ENCODE measurements at regions not wholly inside any gene's neighbourhood (a gene's known extent, or its start where the extent isn't known, plus 50 kb on each side); places are given as distances from the start of the nearest gene placed in this dataset.

DNA sequence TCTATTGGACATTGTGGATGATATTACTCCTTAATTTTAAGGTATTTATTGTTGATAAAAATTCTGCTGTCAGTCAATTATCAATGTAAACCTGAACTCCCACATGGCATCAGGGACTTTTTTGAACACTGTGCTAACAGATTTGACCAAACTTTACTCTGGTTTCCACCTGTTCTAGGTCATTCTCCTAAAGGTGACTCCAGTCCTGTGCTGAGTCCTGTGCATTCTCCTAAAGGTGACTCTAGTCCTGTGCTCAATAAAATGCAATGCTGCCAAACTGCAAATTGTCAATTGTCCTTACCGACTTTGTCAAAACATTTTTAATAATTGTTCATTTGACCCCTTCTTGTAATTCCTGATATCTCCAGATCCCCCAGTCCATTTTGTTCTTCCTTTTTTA is 408.4 kb upstream of the EPHA7 start:
- DNase-seq (ENCODE audit: low read depth), result no peak

DNA sequence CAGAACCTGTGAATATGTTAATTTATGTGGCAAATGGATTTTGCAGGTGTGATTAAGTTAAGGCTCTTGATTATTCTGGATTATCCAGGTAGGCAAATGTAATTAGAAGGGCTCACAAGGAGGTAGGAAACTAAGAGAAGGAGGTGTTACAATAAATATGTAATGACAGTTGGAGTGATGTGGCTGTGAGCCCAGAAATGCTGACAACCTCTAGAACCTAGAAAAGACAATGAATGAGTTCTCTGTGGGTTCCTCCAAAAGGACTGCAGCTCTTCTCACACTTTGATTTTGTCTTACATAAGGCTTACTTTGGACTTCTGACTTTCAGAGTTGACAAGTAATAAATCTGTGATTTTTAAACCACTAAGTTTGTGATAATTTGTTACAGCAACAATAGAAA is 406.6 kb upstream of the EPHA7 start:
- no peak for DNase-seq (ENCODE audit: low read depth)

DNA sequence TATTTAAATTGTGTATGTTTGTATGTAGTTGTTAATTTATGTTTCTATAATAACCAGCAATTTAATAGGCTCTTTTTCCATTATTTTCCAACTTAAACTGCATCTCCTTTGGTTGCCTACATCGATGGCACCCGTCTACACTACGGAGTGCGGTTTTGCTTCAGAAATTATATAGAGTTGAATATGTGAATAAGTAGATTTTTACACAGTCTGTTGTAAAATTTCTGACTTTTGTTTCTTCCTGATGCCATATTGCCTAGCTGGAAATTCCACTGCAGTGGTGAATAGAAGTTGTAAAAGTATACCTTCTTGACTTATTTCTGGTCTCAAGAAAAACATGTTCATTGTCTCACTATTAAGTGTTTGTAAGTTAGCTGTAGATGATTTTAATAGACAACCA is 404.1 kb upstream of the EPHA7 start:
- DNase-seq (ENCODE audit: low read depth), result no peak

DNA sequence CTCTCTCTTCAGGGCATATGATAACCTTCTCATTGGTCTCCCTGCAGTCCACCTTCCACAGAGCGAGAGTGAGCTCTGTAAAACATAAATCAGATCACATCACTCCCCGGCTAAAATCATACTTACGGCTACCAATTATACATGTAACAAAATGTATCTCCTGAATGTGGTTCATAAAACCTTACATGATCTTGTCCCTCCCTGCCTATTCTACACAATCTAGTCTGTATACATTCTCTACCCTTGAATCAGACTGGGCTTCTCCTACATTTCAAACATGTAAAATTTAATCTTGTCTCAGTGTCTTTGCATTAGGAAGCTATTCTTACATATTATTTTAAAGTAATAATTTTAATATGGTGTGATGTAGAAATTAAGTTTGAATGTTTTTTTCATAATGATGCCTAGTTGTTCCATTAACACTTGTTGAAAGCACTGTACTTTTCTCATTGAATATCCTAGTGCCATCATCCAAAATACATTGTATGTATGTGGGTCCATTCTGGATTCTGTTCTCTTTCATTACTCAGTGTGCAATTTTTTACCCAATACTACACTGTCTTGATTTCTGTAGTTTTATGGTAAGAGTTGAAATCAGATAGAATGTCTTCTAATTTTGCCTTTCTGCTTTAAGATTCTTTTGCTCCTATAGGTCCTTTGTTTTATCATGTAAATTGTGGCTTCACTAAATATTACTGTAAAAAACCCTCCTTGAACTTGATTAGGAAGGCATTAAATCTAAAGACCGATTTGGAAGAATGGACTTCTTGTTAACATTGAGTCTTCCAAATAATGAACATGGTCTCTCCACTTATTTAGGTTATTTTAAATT is 403.3 kb upstream of the EPHA7 start:
- no peak for DNase-seq (ENCODE audit: low read depth)

DNA sequence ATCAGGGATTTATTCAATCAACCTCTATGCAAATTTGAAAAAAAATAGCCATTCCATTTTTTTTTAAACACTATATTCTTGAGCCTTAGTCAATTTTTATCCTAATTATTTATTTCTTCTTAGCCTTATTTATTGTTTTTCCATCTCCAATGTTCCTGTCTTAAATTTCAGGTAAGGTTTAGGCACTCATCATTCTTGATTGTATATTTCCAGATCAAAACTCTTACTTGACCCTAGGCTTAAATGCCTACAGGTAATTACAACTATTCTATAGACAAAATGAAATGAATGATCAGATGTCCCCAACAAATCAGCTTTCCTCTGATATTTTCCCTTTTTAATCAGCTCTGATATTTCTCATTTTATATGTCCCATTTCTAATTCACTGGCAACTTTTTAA is 402.6 kb upstream of the EPHA7 start:
- DNase-seq (ENCODE audit: low read depth), result no peak

DNA sequence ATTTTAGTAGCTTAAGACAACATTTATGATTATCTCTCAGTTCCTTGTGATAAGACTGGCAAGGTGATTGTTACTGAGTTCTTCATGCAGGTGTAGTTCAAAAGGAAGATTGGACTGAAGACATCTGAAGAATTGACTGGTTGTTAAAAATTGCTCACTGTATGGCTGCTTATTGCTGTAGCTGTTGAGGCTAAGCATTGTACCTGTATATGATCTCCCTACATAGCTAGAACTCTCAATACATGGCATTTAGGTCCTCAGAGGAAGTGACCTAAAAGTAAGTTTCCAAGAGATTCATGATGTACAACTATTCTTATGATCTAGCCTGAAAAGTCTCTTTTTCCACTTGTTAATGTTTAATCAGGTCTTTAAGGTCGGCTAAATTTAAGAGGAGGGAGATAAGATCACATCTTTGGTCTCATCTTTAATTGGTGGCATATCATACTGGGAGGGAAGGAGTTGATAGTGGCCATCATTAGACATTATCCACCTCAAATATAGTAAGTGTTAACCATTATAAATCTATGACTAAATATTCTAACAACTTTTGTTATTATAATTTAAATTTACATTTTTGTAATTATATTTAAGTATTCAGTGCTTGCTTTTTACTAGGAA is 401.2 kb upstream of the EPHA7 start:
- DNase-seq (ENCODE audit: low read depth), result no peak

DNA sequence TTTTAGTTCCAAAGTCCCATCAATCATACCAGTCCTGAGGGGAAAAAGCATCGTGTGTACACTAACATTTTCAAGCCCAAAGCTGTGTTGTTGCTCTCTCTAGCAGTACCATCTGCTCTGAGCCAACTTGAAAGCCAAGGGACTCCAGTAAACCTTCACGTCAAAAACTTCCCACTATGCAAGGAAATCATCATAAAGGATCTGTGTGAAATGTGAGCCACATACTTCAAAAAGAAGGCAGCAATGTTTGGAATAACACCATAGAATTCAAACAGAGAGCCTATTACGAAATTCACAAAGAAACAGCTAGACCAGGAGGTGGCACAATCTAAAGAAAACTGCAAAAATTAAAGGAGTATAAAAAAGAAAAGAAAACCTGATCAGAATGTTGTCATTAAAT is 399.8 kb upstream of the EPHA7 start:
- DNase-seq (ENCODE audit: low read depth), result no peak

DNA sequence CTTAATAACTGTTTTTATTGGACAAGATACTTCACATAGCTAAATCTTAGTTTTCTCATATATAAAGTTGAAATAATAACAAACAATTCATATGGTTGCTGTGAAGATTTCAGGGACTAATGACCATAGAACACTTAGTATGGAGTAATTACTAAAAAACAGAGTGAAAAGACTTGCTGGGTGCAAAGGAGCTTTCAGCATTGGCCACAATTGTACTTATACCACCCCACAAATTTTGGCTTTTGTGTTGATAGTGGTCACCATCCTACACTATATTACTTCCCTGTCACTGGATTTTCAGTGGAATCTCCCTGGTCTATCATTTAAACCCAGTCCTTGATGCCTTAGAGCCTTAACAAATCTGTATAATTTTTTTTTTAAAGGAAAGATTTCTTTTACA is 398.6 kb upstream of the EPHA7 start:
- DNase-seq (ENCODE audit: low read depth), result no peak

DNA sequence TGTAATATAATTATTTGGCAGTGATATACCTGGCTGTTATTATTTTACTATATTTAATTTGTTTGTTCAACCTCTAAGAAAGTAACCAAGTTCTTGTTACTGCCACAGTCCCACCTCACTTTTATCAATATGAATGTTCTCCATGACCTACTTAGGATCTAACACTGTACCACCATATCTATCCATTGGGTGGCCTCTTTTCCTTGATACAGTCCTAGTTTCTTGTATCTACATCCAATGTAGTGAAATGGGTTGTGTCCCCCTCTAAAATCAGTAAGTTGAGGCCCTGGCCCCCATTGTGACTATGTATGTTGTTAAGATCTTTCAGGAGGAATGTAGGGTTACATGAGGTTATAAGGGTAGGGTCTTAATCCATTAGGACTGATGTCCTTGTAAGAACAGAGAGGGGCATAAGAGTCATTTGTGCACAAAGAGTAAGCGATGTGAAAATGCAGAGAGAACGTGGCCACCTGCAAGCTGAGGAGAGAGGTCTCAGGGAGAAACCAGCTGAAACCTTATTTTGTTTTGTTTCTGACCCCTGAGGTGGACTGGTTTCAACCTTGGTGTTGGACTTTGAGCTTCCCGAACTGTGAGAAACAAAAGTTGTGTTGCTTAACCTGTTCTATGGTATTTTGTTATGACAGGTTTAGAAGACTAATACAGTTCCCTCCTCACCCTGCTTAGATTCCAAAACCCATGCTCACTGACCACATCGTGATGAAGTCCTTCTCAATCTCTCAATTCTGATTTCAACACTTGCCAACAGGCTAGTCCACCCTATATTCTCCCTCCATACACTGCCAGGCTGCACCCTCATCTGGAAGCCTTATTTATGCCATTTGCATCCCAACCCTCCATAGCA is 387.3 kb upstream of the EPHA7 start:
- DNase-seq (ENCODE audit: low read depth), result no peak

DNA sequence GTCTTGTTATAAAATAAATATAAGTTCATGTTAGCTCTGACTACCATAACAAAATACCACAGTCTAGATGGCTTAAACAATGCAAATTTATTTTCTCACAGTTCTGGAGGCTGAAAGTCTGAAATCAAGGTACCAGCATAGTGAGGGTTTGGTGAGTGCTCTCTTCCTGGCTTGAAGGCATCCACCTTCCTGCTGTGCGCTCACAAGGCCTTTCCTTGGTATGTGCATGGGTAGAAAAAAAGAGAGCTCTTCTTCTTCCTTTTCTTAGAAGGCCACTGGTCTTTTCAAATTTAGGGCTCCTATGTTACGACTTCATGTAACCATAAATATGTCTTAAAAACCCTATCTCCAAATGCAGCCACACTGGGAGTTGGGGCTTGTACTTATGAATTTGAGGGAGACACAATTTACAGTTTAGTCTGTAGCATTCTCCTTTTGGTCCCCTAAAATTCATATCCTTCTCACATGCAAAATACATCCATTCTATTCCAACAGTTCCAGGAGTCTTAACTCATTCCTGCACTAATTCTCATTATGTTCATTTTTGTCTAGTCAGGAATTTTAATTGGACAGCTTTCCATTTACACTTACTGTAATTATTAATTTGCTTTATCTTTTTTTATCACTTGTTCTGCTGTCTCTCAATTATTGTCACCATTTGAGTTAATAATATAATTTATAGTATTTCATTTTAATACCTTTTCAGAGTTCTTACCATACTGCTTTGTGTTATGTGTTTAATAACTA is 381.9 kb upstream of the EPHA7 start:
- DNase-seq (ENCODE audit: low read depth), result no peak

DNA sequence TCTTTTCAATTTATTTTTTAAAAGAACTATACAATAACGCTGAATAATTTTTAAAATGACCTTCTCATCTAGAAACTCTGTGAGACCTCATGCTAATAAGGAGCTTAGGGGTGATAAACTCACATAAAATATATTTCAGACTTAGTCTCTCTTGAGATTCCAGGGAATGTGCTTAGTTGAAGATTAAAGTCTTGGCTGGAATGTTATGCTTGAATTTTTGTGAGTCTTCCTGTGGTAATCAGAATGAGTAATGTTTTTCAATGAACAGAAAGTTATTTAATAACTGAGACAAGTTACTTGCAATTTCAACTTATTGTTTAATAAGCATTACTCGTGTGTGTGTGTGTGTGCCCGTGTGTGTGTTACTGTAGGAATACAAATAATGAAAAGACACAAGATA is 379.9 kb upstream of the EPHA7 start:
- peak; percentile 17 for DNase-seq (ENCODE audit: low read depth)

DNA sequence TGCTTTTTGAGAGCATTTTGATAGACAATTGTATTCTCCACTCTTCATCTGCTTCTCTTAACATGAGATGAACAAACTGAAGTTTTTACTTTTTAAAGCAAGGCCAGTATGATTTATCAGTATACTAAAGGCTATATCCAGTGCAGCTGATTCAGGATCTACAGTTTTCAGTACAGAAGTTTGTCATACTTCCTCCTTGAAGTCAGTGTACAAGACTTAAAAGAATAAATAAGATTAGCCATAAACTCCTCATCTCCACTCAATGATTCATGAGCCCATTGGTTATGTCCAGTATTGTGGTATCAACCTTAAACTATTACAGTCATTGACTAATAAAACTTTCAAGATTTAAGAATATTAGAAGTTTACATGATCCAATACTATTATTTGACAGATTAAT is 374.8 kb upstream of the EPHA7 start:
- DNase-seq (ENCODE audit: low read depth), result peak; percentile 8

DNA sequence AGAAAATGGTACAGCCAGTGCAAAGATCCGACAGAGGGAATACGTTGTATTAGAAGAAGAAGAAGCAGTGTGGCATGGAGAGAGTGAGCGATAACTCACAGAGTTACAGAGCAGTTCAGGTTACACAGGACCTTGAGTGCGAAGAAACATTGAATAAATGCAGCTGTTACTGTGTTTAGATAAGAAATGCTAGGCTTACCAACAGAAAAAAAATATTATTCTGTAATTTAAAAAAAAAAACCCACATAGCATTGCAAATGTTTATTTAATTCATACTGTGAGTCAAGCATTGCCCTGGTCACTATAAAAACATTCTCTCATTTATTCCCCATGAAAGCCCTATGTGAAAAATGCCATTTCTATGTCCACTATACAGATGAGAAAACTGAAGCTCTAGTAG is 373.4 kb upstream of the EPHA7 start:
- peak; percentile 47 for DNase-seq (ENCODE audit: low read depth)

DNA sequence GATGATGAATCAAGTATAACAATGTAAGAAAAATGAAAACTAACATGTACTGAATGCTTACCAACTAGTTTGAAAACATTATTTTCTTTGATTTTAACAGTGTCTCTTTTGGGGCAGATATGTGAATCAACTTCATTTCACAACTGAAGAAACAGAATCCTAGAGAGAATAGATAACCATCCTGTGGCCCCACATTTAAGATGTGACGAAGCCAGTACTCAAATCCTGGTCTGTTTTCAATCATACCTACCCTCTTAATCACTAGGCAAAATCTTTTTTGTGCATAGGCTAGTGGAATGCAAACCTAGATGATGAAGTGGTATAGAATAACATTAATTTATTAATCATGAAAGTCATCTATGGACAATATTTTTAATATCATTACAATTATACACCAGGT is 371.6 kb upstream of the EPHA7 start:
- no peak for DNase-seq (ENCODE audit: low read depth)

DNA sequence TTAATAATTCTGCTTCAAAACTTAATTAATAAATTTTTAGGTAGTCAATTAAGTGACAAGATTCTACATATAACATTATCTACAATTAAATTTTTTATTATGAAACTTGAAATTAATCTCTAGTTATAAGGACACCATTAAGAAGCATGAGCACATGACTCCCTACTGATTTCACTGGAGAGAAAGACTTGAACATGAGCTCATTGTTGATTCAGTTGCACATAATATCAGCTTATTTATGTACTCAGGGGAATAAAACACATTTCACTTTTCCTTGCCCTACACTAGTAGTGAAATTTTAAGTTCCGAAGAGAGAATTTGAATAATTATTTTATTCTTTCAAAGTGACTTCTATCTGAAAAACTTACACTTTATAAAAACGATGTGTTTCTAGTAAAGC is 370.2 kb upstream of the EPHA7 start:
- no peak for DNase-seq (ENCODE audit: low read depth)

DNA sequence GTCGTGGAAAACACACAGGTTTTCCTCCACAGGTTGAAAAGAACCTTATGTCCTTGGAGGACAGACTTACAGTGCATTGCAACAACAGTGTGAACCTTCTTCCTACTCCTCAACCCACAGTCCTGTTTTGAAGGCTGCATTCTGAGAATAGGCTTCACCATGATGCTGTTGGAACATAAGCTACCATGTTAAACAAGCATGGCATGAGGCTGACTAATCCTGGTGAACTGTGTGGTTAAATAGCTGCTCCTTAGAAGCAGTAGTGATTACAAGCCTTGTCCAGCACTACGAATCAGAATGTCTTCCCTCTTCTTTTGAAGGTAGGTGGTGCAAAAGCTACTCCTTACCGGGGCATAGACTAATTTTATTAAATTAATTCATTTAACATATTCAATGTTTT is 368.5 kb upstream of the EPHA7 start:
- peak; percentile 42 for DNase-seq (ENCODE audit: low read depth)

DNA sequence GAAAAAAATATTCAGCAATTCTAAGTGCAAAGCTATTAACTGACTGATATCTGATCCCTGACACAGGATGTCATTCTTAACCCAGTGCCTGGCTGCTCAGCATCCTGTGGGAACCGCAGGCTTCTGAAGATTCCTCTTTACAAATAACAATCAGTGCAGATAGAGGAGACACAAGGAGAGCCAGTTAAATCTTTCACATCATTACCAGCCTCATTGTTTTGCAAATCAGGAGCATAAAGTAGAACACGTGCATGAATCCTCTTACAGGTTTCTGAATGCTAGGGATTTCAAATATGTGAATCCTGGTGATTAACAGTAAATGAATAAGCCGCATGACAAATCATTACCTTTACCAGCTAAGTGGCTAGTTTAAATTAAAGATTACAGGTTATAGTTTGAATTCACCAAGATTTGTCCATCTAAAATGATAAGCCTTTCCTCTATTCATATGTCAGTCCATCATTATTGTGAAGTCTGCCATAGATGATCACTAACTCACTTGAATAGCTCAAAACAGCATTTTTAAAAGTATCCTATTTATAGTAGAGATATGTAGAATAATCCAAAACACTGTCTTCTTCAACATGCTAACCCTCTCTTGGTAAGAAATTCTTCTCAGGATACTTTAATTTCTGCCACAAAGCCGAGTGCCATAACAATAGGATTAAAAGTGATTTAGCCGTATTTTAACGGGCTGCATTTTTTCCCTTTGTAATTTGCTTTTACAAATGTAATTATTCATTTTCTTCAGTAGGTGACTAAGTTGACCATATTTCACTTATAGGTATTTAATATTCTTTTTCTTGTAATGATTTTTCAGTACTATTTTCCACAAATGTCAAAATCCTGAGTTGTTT is 367.3 kb upstream of the EPHA7 start:
- peak; percentile 11 for DNase-seq (ENCODE audit: low read depth)

DNA sequence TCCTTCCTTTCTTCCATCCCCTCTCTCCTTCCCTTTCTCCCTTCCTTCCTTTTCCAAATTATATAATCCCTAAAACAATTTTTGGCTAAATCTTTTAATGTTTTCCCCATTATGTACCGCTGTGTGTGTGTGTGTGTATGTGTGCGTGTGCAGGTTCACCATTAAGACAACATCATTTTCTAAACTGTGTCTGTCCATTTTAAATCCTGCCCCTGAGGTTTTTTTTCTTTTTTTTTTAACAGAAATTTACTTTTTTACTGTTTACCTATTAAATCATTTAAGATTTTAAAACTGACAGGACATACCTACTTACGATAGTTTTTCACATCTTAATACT is 366.3 kb upstream of the EPHA7 start:
- DNase-seq (ENCODE audit: low read depth), result no peak

DNA sequence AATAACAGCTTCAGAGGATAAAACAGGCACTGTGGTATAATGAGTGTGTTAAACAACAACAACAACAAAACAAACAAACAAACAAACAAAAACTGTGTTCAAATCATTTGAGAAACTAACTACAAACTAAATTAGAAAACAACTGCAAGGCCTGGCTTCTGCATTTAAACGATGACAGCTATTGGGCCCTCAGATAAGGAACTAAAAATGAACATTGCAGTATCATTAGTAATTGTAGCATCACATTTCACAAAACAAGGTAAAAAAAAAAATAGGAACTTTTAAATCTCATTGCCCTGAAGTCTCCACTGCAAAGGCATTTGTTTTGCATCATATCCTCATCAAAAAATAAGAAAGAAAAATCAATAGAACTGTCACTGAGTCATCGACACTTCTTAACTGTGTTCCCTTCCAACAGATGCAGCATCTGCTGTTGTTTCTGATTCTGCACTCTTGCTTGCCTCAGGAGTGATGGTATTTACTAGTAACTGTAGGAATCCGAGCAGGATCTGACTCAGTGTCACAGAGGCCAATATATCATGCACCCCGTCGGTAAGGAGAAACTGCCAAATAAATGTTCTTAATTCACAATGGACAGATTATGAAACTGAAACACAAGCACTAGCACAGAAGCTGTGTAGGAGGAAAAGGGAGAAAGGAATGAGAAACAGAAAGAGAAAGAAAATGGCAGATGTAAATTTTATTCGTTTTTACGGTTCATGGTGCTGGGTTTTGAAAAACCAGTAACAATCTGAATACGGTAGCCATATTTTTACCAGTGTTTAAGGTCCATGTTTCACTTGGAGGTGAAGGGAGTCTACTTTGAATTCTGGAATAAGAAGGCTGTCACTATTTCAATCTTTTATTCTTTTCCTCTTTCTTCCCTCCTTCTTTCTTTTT is 365.7 kb upstream of the EPHA7 start:
- DNase-seq (ENCODE audit: low read depth), result peak; percentile 68

DNA sequence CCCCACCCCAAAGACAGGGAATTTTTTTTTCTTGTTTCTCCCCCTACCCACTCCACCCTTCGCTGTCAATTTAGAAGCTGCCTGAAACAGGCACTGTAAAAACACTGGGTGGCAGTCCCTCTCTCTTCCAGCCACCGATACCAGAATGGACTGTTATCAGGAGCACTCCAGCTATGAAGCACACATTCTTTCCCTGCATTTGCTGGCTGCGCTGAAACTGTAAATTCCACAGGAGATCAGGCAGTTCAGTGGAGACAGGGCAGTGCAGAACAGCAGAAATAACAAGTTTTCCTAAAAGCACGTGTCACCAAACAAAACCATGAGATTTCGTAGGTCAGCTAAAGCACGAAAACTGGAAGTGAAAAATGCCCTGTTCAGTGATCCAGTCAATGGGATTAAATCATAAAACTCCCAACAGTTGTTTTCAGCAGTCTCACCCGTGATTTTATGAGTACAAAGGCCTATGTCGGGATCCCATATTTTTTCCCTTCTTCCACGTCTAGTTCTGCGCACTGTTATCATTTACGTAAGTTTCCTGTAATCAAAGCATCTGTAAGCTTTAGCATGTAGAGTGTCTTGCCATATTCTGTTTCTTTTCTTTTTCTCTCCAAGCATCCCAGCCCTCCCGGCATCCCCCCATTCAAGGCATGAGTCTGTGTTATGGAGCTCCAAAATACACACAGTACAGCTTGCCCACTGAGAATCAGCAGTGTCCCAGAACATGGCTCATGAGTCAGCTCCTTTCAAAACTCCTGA is 359.9 kb upstream of the EPHA7 start:
- DNase-seq (ENCODE audit: low read depth), result peak; percentile 60

Data from non-pigmented ciliary epithelial cell (primary cell).